IMR-90 (cell line): ENCODE measurements at regions not wholly inside any gene's neighbourhood (a gene's known extent, or its start where the extent isn't known, plus 50 kb on each side); places are given as distances from the start of the nearest gene placed in this dataset.

ENCODE experiments used
- ATAC-seq: fragments of 200-7000 bp; cut with Tn5 transposase; 2 replicates; pipeline ENCODE4 v1.9.1; 2020; ENCODE audit warnings: low read depth, mild to moderate bottlenecking, moderate library complexity
- BruUV-seq: library from RNA; stranded (reverse); fragments of 400-500 nt; replicated peaks from 2 replicates; lab custom pipeline; 2021; lab: Mats Ljungman, UMichigan
- CTCF ChIA-PET: fragments of 300-600 bp; formaldehyde crosslinking; extraction: SDS; loops from one replicate; lab custom pipeline; 2021; ENCODE audit warnings: antibody characterized with exemption; lab: Yijun Ruan, JAX
- POLR2A ChIA-PET: fragments of 300-600 bp; sonication (Branson Sonifier 250); formaldehyde crosslinking; loops from one replicate; lab custom pipeline; 2022; ENCODE audit warnings: antibody characterized with exemption; ENCODE audit not compliant: unreplicated experiment; lab: Charles Lee
- DNase-seq: peaks from one replicate; pipeline ENCODE4 v3.0.0; 2013
- H2AFZ ChIP-seq: replicated peaks from 2 replicates; pipeline ENCODE3; 2013; ENCODE audit warnings: low read length, mild to moderate bottlenecking; ENCODE audit not compliant: poor library complexity
- H2AK5ac ChIP-seq: 2 replicates; pipeline ENCODE4 v1.6.1; 2013; ENCODE audit warnings: low read depth, low read length, inconsistent platforms
- H2AK9ac ChIP-seq: replicated peaks from 2 replicates; pipeline ENCODE3; 2013; ENCODE audit warnings: mild to moderate bottlenecking, low read depth, low read length, moderate library complexity; ENCODE audit not compliant: poor library complexity
- H2BK120ac ChIP-seq: 2 replicates; pipeline ENCODE4 v1.6.1; 2013; ENCODE audit warnings: low read depth, low read length, inconsistent platforms
- H2BK15ac ChIP-seq: 3 replicates; pipeline ENCODE4 v1.6.1; 2013; ENCODE audit warnings: low read depth, low read length, inconsistent platforms
- H2BK20ac ChIP-seq: 2 replicates; pipeline ENCODE4 v1.6.1; 2013; ENCODE audit warnings: low read depth, mild to moderate bottlenecking, inconsistent platforms, low read length, moderate library complexity
- H2BK5ac ChIP-seq: 2 replicates; pipeline ENCODE4 v1.6.1; 2013; ENCODE audit warnings: mild to moderate bottlenecking, low read depth, low read length, inconsistent platforms; ENCODE audit not compliant: poor library complexity, severe bottlenecking
- H3K14ac ChIP-seq: replicated peaks from 2 replicates; pipeline ENCODE4 v1.6.1; 2013; ENCODE audit warnings: low read depth, low read length, inconsistent platforms
- H3K18ac ChIP-seq: 2 replicates; pipeline ENCODE4 v1.6.1; 2013; ENCODE audit warnings: low read depth, low read length, control low read depth
- H3K23ac ChIP-seq: 2 replicates; pipeline ENCODE4 v1.6.1; 2013; ENCODE audit warnings: low read depth, low read length, inconsistent platforms
- H3K27ac ChIP-seq: 2 replicates; pipeline ENCODE4 v1.5.1; 2013; ENCODE audit warnings: mild to moderate bottlenecking, control low read depth, low read length; ENCODE audit not compliant: insufficient read depth
- H3K27me3 ChIP-seq: 2 replicates; pipeline ENCODE4 v1.6.1; 2013; ENCODE audit warnings: low read length; ENCODE audit not compliant: control insufficient read depth, insufficient read depth
- H3K36me3 ChIP-seq: 2 replicates; pipeline ENCODE4 v1.6.1; 2013; ENCODE audit warnings: low read length, mixed read lengths; ENCODE audit not compliant: control insufficient read depth, insufficient read depth
- H3K4ac ChIP-seq: 2 replicates; pipeline ENCODE4 v1.6.1; 2013; ENCODE audit warnings: low read depth, low read length, inconsistent platforms
- H3K4me1 ChIP-seq: 2 replicates; pipeline ENCODE4 v1.6.1; 2013; ENCODE audit warnings: low read length, mixed read lengths; ENCODE audit not compliant: control insufficient read depth, insufficient read depth
- H3K4me2 ChIP-seq: 2 replicates; pipeline ENCODE4 v1.6.1; 2013; ENCODE audit warnings: low read depth, mild to moderate bottlenecking, control low read depth, low read length, moderate library complexity
- H3K4me3 ChIP-seq: 2 replicates; pipeline ENCODE4 v1.5.1; 2013; ENCODE audit warnings: low read depth, mild to moderate bottlenecking, control low read depth, low read length, moderate library complexity; ENCODE audit not compliant: insufficient read depth
- H3K56ac ChIP-seq: 2 replicates; pipeline ENCODE4 v1.6.1; 2013; ENCODE audit warnings: low read length, inconsistent platforms; ENCODE audit not compliant: insufficient read depth; ENCODE audit errors: extremely low read depth
- H3K79me1 ChIP-seq, 2 experiments: 2 replicates each; pipeline ENCODE4 v1.6.1; 2013; ENCODE audit warnings: low read length in 2 of 2, inconsistent platforms in 1 of 2, low read depth in 1 of 2
- H3K9ac ChIP-seq: 2 replicates; pipeline ENCODE4 v1.6.1; 2013; ENCODE audit warnings: low read depth, low read length, control low read depth
- H3K9me1 ChIP-seq: 2 replicates; pipeline ENCODE4 v1.6.1; 2013; ENCODE audit warnings: low read length, inconsistent platforms; ENCODE audit not compliant: insufficient read depth
- H3K9me3 ChIP-seq: 2 replicates; pipeline ENCODE4 v1.6.1; 2013; ENCODE audit warnings: low read length; ENCODE audit not compliant: control insufficient read depth, insufficient read depth
- H4K20me1 ChIP-seq: 2 replicates; pipeline ENCODE4 v1.6.1; 2013; ENCODE audit warnings: low read length, inconsistent platforms; ENCODE audit not compliant: insufficient read depth
- H4K5ac ChIP-seq: 2 replicates; pipeline ENCODE4 v1.6.1; 2013; ENCODE audit warnings: mild to moderate bottlenecking, low read depth, low read length, control low read depth
- H4K8ac ChIP-seq, 2 experiments: 2 replicates each; pipeline ENCODE4 v1.6.1; 2013; ENCODE audit warnings: low read depth in 2 of 2, low read length in 2 of 2, control low read depth in 1 of 2, inconsistent platforms in 1 of 2
- H4K91ac ChIP-seq: 2 replicates; pipeline ENCODE4 v1.6.1; 2013; ENCODE audit warnings: low read depth, low read length, inconsistent platforms; ENCODE audit not compliant: insufficient read depth
- CTCF ChIP-seq: conservative IDR thresholded peaks from 2 replicates; pipeline ENCODE4 v1.5.1; 2012; ENCODE audit warnings: mild to moderate bottlenecking, low read depth, low read length, improper control_type of control experiment
- MXI1 ChIP-seq: IDR thresholded peaks from 2 replicates; pipeline ENCODE4 v1.6.1; 2012; ENCODE audit warnings: low read depth, mild to moderate bottlenecking, low read length, moderate library complexity, borderline replicate concordance
- USF2 ChIP-seq: fragments of 150-350 bp; IDR thresholded peaks from 2 replicates; pipeline ENCODE4 v1.6.1; 2017; ENCODE audit warnings: mild to moderate bottlenecking, antibody characterized with exemption, low read length, low read depth
- WGBS, 2 experiments: methylation state at CpG; one replicate each; pipeline versions ENCODE4 v1.1.5 to v1.1.7; 2013; ENCODE audit warnings: missing lambda C conversion rate in 2 of 2; ENCODE audit not compliant: insufficient read length in 1 of 2; ENCODE audit errors: extremely low coverage in 2 of 2; 5-methylcytosine and 5-hydroxymethylcytosine counted together
- dilution Hi-C: fragments of 300-500 bp; cut with HindIII; formaldehyde crosslinking; loops from one replicate; pipeline ENCODE4 v1.14.3; 2018; ENCODE audit warnings: low sequenced_read_pairs; ENCODE audit not compliant: unreplicated experiment
- in situ Hi-C: fragments of 300-500 bp; cut with MboI; formaldehyde crosslinking; loops from 3 replicates; pipeline ENCODE4 v1.14.3; 2019; ENCODE audit warnings: low sequenced_read_pairs, inconsistent platforms, mixed read lengths
- intact Hi-C: fragments of 100-400 bp; cut with micrococcal nuclease; formaldehyde crosslinking; loops from 2 replicates; pipeline ENCODE4 v1.10.0; 2022

- in situ Hi-C loops: no loop called here
- intact Hi-C loops: no loop called here
- H3K79me1 ChIP-seq: no peaks in the 10 kb centered on the region
- H3K14ac ChIP-seq: no peak overlapping the region
- H3K18ac ChIP-seq: no peak overlapping the region
- no peak overlapping the region for H3K4me2 ChIP-seq
- no peak overlapping the region for H2BK5ac ChIP-seq
- no peak overlapping the region for H3K23ac ChIP-seq
- H3K9me1 ChIP-seq: no peaks in the 10 kb centered on the region
- no peak overlapping the region for H2BK120ac ChIP-seq
- no TSS peak for BruUV-seq
- WGBS, 2 experiments: no CpG with 5 or more reads among the region's 4 CpGs
- POLR2A ChIA-PET: no interaction called here
- no peak for TF ChIP-seq CTCF
- TF ChIP-seq MXI1: no peak
- no peak for TF ChIP-seq USF2
- no peak for DNase-seq
- H2BK15ac ChIP-seq: no peak overlapping the region
- H2AFZ ChIP-seq: no peak overlapping the region
- H3K4me1 ChIP-seq: no peaks in the 10 kb centered on the region
- no peaks in the 10 kb centered on the region for H4K20me1 ChIP-seq
- H3K36me3 ChIP-seq: no peaks in the 10 kb centered on the region
- CTCF ChIA-PET: no interaction called here
- H4K8ac ChIP-seq: no peak overlapping the region
- H2AK5ac ChIP-seq: no peak overlapping the region
- no peak overlapping the region for H3K4me3 ChIP-seq
- no peak overlapping the region for H3K56ac ChIP-seq
- H3K4ac ChIP-seq: no peak overlapping the region
- no peak for ATAC-seq
- H4K91ac ChIP-seq: no peak overlapping the region
- no peak overlapping the region for H4K5ac ChIP-seq
- no peak overlapping the region for H2AK9ac ChIP-seq
- dilution Hi-C loops: no loop called here
- H3K27ac ChIP-seq: no peak overlapping the region
- H3K9me3 ChIP-seq: 0 out of 2 replicates have a peak, but pooled peaks cover 7% of the 10 kb centered on the region
- H3K9ac ChIP-seq: no peak overlapping the region
- no peaks in the 10 kb centered on the region for H3K27me3 ChIP-seq
- H2BK20ac ChIP-seq: no peak overlapping the region
Observed at GRCh38 chr1:34619256-34619655, 135.6 kb upstream of the GJB5 start.
